ENCODE measurements at regions not wholly inside any gene's neighbourhood (a gene's known extent, or its start where the extent isn't known, plus 50 kb on each side); places are given as distances from the start of the nearest gene placed in this dataset.
A peak's percentile ranks its signal among the peaks of the same experiment; 100 is the strongest.

GRCh38 chrX:51976503-51976902, 83.1 kb downstream of the MAGED1 start:
- Histone ChIP-seq H3K27me3 (no peaks in the 10 kb centered on the region), H3K36me3 (no peaks in the 10 kb centered on the region), H3K9me3 (peaks cover 0 to 3% (median 0%) of the 10 kb centered on the region in 4 donors), H3K4me3 (no peak overlapping the region), H3K27ac (no peak overlapping the region), H3K4me1 (no peaks in the 10 kb centered on the region)
- intact Hi-C loops (cut with DNase I), result no loop called here
- DNase-seq (no peak), ATAC-seq (peak in 1 of 4 donors; percentile 30)
- 20% methylated on average over 1 of the region's 1 CpG for WGBS (ENCODE audit: insufficient coverage, low coverage, low lambda C conversion rate, missing lambda C conversion rate)
- no peak for TF ChIP-seq POLR2A (IDR thresholded peaks at IDR 0.05)
- TF ChIP-seq, protein P1, sequence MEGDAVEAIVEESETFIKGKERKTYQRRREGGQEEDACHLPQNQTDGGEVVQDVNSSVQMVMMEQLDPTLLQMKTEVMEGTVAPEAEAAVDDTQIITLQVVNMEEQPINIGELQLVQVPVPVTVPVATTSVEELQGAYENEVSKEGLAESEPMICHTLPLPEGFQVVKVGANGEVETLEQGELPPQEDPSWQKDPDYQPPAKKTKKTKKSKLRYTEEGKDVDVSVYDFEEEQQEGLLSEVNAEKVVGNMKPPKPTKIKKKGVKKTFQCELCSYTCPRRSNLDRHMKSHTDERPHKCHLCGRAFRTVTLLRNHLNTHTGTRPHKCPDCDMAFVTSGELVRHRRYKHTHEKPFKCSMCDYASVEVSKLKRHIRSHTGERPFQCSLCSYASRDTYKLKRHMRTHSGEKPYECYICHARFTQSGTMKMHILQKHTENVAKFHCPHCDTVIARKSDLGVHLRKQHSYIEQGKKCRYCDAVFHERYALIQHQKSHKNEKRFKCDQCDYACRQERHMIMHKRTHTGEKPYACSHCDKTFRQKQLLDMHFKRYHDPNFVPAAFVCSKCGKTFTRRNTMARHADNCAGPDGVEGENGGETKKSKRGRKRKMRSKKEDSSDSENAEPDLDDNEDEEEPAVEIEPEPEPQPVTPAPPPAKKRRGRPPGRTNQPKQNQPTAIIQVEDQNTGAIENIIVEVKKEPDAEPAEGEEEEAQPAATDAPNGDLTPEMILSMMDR (IDR thresholded peaks at IDR 0.05), result no peak
